Esophagus squamous epithelium (tissue), 4 donors: ENCODE measurements at regions not wholly inside any gene's neighbourhood (a gene's known extent, or its start where the extent isn't known, plus 50 kb on each side); places are given as distances from the start of the nearest gene placed in this dataset.

Source experiments
- POLR2A ChIP-seq, 4 donors: fragments of 450-650 bp; IDR thresholded peaks; one replicate each; pipeline ENCODE4 v1.6.1; 2017; ENCODE audit warnings: antibody characterized with exemption in 4 of 4, mild to moderate bottlenecking in 4 of 4, moderate library complexity in 3 of 4
- TF ChIP-seq, protein P1 (sequence below), 6 experiments: fragments of 450-650 bp in 4 of 6; fragments of 200-600 bp in 2 of 6; sonication (generic) in 2 of 6; IDR thresholded peaks; one replicate each; pipeline ENCODE4 v1.5.1; 2016 to 2019; ENCODE audit warnings: antibody characterized with exemption in 6 of 6, mild to moderate bottlenecking in 4 of 6, moderate library complexity in 4 of 6

DNA sequence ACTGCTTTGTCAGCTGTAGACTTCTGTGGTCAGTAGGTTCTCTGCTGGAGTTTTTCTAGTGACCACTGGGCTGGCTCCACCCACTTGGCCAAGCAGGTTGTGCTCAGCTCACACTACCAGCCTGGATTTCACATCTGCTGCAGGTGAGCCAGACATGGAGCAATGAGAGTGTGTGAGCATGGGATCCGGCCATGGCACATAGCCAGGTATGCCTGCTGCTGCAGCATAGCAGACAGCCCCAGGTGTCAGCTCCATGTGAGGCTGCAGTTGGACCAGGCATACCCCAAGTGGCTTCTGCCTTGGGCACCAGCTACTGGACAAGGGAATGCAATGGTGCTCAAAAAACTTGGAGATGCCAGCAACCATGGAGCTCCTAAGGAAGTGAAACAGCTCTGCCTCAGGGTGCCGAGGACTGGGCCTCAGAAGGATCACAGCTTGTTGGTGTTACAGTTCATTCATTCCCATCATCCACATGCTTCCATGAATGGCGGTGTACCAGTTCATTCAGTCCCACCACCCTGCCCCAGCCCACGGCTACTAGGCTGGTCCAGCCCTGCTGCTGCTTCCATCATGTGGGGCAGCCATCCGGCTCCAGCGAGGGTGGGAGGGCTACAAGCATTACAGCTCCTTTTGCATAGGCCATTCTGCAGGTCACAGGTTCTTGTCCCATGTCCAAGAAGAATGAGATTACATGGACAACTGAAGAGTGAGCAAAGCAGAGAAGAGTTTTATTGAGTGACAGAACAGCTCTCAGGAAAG lies 389.1 kb upstream of the PCDH7 start:
- TF ChIP-seq, protein P1, sequence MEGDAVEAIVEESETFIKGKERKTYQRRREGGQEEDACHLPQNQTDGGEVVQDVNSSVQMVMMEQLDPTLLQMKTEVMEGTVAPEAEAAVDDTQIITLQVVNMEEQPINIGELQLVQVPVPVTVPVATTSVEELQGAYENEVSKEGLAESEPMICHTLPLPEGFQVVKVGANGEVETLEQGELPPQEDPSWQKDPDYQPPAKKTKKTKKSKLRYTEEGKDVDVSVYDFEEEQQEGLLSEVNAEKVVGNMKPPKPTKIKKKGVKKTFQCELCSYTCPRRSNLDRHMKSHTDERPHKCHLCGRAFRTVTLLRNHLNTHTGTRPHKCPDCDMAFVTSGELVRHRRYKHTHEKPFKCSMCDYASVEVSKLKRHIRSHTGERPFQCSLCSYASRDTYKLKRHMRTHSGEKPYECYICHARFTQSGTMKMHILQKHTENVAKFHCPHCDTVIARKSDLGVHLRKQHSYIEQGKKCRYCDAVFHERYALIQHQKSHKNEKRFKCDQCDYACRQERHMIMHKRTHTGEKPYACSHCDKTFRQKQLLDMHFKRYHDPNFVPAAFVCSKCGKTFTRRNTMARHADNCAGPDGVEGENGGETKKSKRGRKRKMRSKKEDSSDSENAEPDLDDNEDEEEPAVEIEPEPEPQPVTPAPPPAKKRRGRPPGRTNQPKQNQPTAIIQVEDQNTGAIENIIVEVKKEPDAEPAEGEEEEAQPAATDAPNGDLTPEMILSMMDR (IDR thresholded peaks at IDR 0.05), result no peak
- TF ChIP-seq POLR2A (IDR thresholded peaks at IDR 0.05), result no peak
